Testis (tissue), 2 donors: ENCODE measurements at regions not wholly inside any gene's neighbourhood (a gene's known extent, or its start where the extent isn't known, plus 50 kb on each side); places are given as distances from the start of the nearest gene placed in this dataset.

Experiments
- DNase-seq: peaks from one replicate; pipeline ENCODE4 v3.0.0-alpha.2; 2019
- H3K27ac ChIP-seq, 2 donors: fragments of 200-600 bp; sonication (generic); one replicate each; pipeline ENCODE4 v1.5.1; 2019
- H3K27me3 ChIP-seq: fragments of 200-600 bp; sonication (generic); one replicate; pipeline ENCODE4 v1.5.1; 2019
- H3K36me3 ChIP-seq: fragments of 200-600 bp; sonication (generic); one replicate; pipeline ENCODE4 v1.5.1; 2017; ENCODE audit warnings: low read depth; ENCODE audit errors: missing control alignments
- H3K4me1 ChIP-seq: fragments of 200-600 bp; sonication (generic); one replicate; pipeline ENCODE4 v1.5.1; 2019
- H3K4me3 ChIP-seq, 2 donors: fragments of 200-600 bp; sonication (generic); one replicate each; pipeline ENCODE4 v1.5.1; 2017 to 2019
- H3K9me3 ChIP-seq: fragments of 200-600 bp; sonication (generic); one replicate; pipeline ENCODE4 v1.5.1; 2017
- POLR2A ChIP-seq: fragments of 450-650 bp; IDR thresholded peaks from one replicate; pipeline ENCODE4 v1.6.1; 2017; ENCODE audit warnings: antibody characterized with exemption, mild to moderate bottlenecking, moderate library complexity
- WGBS, 2 donors: methylation state at CpG; one replicate each; pipeline ENCODE4 v1.1.5; 2018; 5-methylcytosine and 5-hydroxymethylcytosine counted together
- intact Hi-C: fragments of 100-400 bp; cut with DNase I; formaldehyde crosslinking; loops from one replicate; pipeline ENCODE4 v1.15.1; 2023; ENCODE audit warnings: low total_unique reads
- TF ChIP-seq, protein P1 (sequence below), 3 experiments: fragments of 450-650 bp in 2 of 3; fragments of 200-600 bp in 1 of 3; sonication (generic) in 1 of 3; IDR thresholded peaks; one replicate each; pipeline ENCODE4 v1.5.1; 2016 to 2019; ENCODE audit warnings: antibody characterized with exemption in 3 of 3, mild to moderate bottlenecking in 2 of 3, moderate library complexity in 1 of 3

DNA sequence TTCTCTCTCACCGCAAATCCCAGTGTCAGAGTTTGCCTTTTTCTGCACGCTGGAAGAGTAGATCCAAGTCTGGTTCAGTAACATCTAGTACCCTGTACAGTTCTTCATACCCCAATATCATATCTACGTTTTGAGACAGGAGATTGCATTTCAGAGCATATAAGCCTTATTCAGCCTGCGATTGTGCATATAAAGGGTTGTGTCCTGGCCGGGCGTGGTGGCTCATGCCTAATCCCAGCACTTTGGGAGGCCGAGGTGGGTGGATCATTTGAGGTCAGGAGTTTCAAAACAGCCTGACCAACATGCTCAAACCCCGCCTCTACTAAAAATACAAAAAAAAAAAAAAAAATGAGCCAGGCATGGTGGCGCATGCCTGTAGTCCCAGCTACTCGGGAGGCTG lies 104.9 kb downstream of the MTNR1B start:
- TF ChIP-seq POLR2A = no peak
- TF ChIP-seq, protein P1, sequence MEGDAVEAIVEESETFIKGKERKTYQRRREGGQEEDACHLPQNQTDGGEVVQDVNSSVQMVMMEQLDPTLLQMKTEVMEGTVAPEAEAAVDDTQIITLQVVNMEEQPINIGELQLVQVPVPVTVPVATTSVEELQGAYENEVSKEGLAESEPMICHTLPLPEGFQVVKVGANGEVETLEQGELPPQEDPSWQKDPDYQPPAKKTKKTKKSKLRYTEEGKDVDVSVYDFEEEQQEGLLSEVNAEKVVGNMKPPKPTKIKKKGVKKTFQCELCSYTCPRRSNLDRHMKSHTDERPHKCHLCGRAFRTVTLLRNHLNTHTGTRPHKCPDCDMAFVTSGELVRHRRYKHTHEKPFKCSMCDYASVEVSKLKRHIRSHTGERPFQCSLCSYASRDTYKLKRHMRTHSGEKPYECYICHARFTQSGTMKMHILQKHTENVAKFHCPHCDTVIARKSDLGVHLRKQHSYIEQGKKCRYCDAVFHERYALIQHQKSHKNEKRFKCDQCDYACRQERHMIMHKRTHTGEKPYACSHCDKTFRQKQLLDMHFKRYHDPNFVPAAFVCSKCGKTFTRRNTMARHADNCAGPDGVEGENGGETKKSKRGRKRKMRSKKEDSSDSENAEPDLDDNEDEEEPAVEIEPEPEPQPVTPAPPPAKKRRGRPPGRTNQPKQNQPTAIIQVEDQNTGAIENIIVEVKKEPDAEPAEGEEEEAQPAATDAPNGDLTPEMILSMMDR (IDR thresholded peaks at IDR 0.05) = no peak
- intact Hi-C loops = no loop called here
- Histone ChIP-seq H3K27me3 (no peaks in the 10 kb centered on the region), H3K4me1 (no peaks in the 10 kb centered on the region), H3K27ac (no peak overlapping the region), H3K4me3 (no peak overlapping the region), H3K36me3 (no peaks in the 10 kb centered on the region), H3K9me3 (no peaks in the 10 kb centered on the region)
- DNase-seq = no peak
- WGBS, 2 donors = 83 to 90% methylated on average over 10 of the region's 10 CpGs

DNA sequence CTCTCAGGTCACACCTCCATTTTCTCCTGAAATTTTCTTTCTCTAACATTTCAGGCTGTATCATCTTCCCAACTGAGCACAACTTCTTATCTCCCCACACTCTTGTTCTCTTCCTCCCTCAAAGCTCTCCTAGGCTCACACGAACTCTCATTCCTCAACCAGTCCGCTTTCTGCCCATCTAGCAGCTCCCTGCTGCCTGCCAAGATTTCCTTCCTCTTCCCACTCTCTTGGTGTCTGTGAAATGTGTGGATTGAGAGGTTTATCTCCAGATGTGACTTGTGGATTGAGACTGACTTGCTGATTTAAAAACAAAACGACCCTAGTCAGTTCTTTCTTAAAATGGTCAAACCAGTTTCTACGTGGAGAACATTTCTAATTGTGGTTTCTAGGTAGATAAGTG lies 106.3 kb downstream of the MTNR1B start:
- Histone ChIP-seq H3K4me1 (no peaks in the 10 kb centered on the region), H3K36me3 (no peaks in the 10 kb centered on the region), H3K27ac (no peak overlapping the region), H3K9me3 (no peaks in the 10 kb centered on the region), H3K4me3 (no peak overlapping the region), H3K27me3 (no peaks in the 10 kb centered on the region)
- intact Hi-C loops = no loop called here
- 59 to 67% methylated on average over 4 of the region's 4 CpGs for WGBS, 2 donors
- DNase-seq = no peak
- TF ChIP-seq POLR2A = no peak
- TF ChIP-seq, protein P1 (IDR thresholded peaks at IDR 0.05) = no peak

DNA sequence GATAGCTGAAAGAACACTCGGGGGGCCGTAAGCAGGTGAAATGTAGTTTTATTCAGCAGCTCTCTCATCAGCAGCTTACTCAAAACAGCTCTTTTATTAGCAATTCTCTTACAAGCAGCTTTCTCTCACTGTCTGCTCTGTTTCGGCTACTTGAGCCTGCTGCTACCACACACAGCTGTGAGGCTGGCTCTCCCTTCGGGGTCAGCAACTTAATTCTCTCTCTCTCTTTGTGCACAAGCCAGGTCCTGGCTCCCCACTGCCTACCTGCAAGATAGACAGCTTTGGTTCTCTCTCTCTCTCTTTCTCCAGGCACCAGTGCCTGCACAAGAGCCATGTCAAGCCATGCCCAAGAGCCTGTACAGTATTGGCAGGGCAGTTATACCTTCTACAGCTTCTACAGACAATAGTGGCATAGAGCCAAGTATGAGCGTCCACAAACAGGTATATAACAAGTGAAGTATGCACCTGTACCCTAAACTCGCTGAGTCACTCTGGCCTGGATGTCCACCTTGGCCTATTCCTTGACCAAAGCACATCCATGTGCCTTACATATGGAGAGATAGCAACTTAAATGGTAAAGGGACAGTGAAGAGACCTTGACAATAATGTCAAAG lies 110.8 kb downstream of the MTNR1B start:
- WGBS, 2 donors = 80 to 86% methylated on average over 6 of the region's 6 CpGs
- DNase-seq = no peak
- no peaks in the 10 kb centered on the region for H3K4me1 ChIP-seq

DNA sequence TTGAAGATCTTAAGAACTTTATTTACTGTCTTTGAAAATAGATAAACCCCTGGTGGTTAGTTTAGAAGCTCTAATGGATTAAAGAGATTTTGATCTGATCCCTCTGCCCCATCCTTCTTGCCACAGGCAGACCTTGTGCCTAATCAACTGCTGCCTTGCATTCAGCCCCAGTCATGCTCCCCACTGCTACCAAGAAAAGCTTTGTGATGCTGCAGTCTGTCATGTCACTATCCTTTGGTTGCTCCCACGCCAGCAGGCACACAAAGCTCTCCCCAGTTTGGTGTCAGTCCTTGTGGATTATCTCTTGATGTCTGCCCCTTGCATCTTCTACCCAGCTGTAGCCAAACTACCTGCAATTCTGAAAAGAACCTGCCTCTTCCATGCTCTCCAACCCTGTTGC lies 112.2 kb downstream of the MTNR1B start:
- no peak overlapping the region for H3K27ac ChIP-seq
- H3K27me3 ChIP-seq = no peaks in the 10 kb centered on the region
- H3K9me3 ChIP-seq = no peaks in the 10 kb centered on the region
- no peak for TF ChIP-seq POLR2A
- TF ChIP-seq, protein P1 (IDR thresholded peaks at IDR 0.05) = no peak
- 67 to 83% methylated on average over 1 of the region's 1 CpG for WGBS, 2 donors
- H3K4me3 ChIP-seq = no peak overlapping the region
- no peaks in the 10 kb centered on the region for H3K36me3 ChIP-seq
- H3K4me1 ChIP-seq = no peaks in the 10 kb centered on the region
- intact Hi-C loops = no loop called here
- DNase-seq = no peak

More for the DNA sequence above, 110.8 kb downstream of the MTNR1B start:
- intact Hi-C loops = no loop called here
- Histone ChIP-seq H3K9me3 (no peaks in the 10 kb centered on the region), H3K27ac (no peak overlapping the region), H3K36me3 (no peaks in the 10 kb centered on the region), H3K27me3 (no peaks in the 10 kb centered on the region), H3K4me3 (no peak overlapping the region)
- TF ChIP-seq, protein P1 (IDR thresholded peaks at IDR 0.05) = no peak
- no peak for TF ChIP-seq POLR2A

DNA sequence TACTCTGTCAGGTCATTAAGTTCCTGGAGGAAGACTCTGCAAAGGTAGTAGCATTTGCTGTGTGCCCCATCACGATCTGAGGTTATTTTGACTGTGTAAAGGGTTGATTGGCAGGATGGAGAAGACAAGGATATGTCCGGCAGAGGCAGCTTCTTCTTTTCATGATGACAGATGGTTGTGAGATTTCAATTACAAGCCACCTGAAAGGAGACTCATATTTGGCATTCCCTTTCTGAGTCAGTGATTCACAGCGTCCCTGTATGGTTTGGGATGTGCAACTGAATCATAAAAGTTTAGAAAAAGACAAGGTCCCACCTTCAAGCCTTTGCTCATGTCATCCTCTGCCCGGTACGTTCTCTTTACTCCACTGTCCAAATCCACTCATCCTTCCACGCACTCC lies 113.4 kb downstream of the MTNR1B start:
- Histone ChIP-seq H3K4me1 (no peaks in the 10 kb centered on the region), H3K27ac (no peak overlapping the region), H3K36me3 (no peaks in the 10 kb centered on the region), H3K27me3 (no peaks in the 10 kb centered on the region), H3K9me3 (no peaks in the 10 kb centered on the region), H3K4me3 (no peak overlapping the region)
- TF ChIP-seq, protein P1 (IDR thresholded peaks at IDR 0.05) = no peak
- TF ChIP-seq POLR2A = no peak
- WGBS, 2 donors = 85 to 87% methylated on average over 6 of the region's 6 CpGs
- DNase-seq = no peak
- intact Hi-C loops = no loop called here
